Neuronal stem cell (in vitro differentiated cells): ENCODE measurements at regions not wholly inside any gene's neighbourhood (a gene's known extent, or its start where the extent isn't known, plus 50 kb on each side); places are given as distances from the start of the nearest gene placed in this dataset.

ENCODE experiments used
- DNase-seq: peaks from one replicate; pipeline ENCODE4 v3.0.0-alpha.2; 2013; ENCODE audit warnings: low spot score
- H2AFZ ChIP-seq: one replicate; pipeline ENCODE4 v1.6.1; 2013; ENCODE audit warnings: mild to moderate bottlenecking, low read length, inconsistent platforms
- H2AK5ac ChIP-seq: 2 replicates; pipeline ENCODE4 v1.6.1; 2013; ENCODE audit warnings: low read depth, mild to moderate bottlenecking, inconsistent platforms, low read length, moderate library complexity, mixed read lengths
- H2BK120ac ChIP-seq: 2 replicates; pipeline ENCODE4 v1.6.1; 2013; ENCODE audit warnings: low read depth, mild to moderate bottlenecking, inconsistent platforms, low read length, moderate library complexity, mixed read lengths
- H2BK12ac ChIP-seq: one replicate; pipeline ENCODE4 v1.6.1; 2013; ENCODE audit warnings: low read length, inconsistent platforms
- H2BK15ac ChIP-seq: 2 replicates; pipeline ENCODE4 v1.6.1; 2013; ENCODE audit warnings: mild to moderate bottlenecking, low read length, inconsistent platforms, mixed read lengths
- H2BK5ac ChIP-seq: one replicate; pipeline ENCODE4 v1.6.1; 2013; ENCODE audit warnings: inconsistent platforms, mild to moderate bottlenecking, low read length, moderate library complexity
- H3K14ac ChIP-seq: one replicate; pipeline ENCODE4 v1.6.1; 2013; ENCODE audit warnings: low read length, inconsistent platforms
- H3K18ac ChIP-seq: 2 replicates; pipeline ENCODE4 v1.6.1; 2013; ENCODE audit warnings: low read length, inconsistent platforms
- H3K23ac ChIP-seq: 2 replicates; pipeline ENCODE4 v1.6.1; 2013; ENCODE audit warnings: low read depth, mild to moderate bottlenecking, mixed read lengths, low read length, inconsistent platforms; ENCODE audit not compliant: poor library complexity
- H3K27ac ChIP-seq: replicated peaks from 3 replicates; pipeline ENCODE4 v1.5.1; 2013; ENCODE audit warnings: low read length, inconsistent platforms
- H3K27me3 ChIP-seq, 3 experiments: 2 replicates each; pipeline ENCODE4 v1.6.1; 2013; ENCODE audit warnings: low read length in 3 of 3, mild to moderate bottlenecking in 2 of 3, inconsistent platforms in 1 of 3, low read depth in 1 of 3, mixed read lengths in 1 of 3, moderate library complexity in 1 of 3; ENCODE audit not compliant: control insufficient read depth in 3 of 3, insufficient read depth in 3 of 3
- H3K36me3 ChIP-seq, 2 donors: replicated peaks in 1 of 2; 2 replicates each; pipeline ENCODE4 v1.6.1; 2013; ENCODE audit warnings: low read length in 2 of 2; ENCODE audit not compliant: control insufficient read depth in 2 of 2, insufficient read depth in 2 of 2
- H3K4ac ChIP-seq: 2 replicates; pipeline ENCODE4 v1.6.1; 2013; ENCODE audit warnings: inconsistent platforms, mild to moderate bottlenecking, low read length, moderate library complexity
- H3K4me1 ChIP-seq, 2 donors: 1 replicate in 1 of 2; 2 replicates in 1 of 2; pipeline ENCODE4 v1.6.1; 2013; ENCODE audit warnings: low read length in 2 of 2, low read depth in 1 of 2; ENCODE audit not compliant: control insufficient read depth in 2 of 2, insufficient read depth in 1 of 2
- H3K4me2 ChIP-seq: one replicate; pipeline ENCODE4 v1.6.1; 2013; ENCODE audit warnings: mild to moderate bottlenecking, low read length, inconsistent platforms; ENCODE audit not compliant: insufficient read depth, poor library complexity, severe bottlenecking
- H3K4me3 ChIP-seq, 2 donors: 2 replicates each; pipeline ENCODE4 v1.5.1; 2013; ENCODE audit warnings: low read length in 2 of 2, mild to moderate bottlenecking in 2 of 2, inconsistent platforms in 1 of 2, moderate library complexity in 1 of 2
- H3K79me1 ChIP-seq: one replicate; pipeline ENCODE4 v1.6.1; 2013; ENCODE audit warnings: low read depth, mild to moderate bottlenecking, inconsistent platforms, low read length, moderate library complexity
- H3K9ac ChIP-seq: one replicate; pipeline ENCODE4 v1.6.1; 2013; ENCODE audit warnings: mild to moderate bottlenecking, low read depth, low read length, inconsistent platforms; ENCODE audit not compliant: poor library complexity
- H3K9me3 ChIP-seq, 2 donors: replicated peaks in 1 of 2; 2 replicates each; pipeline versions ENCODE3 to v1.6.1; 2013; ENCODE audit warnings: low read length in 2 of 2, mild to moderate bottlenecking in 2 of 2, inconsistent platforms in 1 of 2, low read depth in 1 of 2, mixed read lengths in 1 of 2, moderate library complexity in 1 of 2; ENCODE audit not compliant: control insufficient read depth in 2 of 2, insufficient read depth in 1 of 2
- H4K8ac ChIP-seq: one replicate; pipeline ENCODE4 v1.6.1; 2013; ENCODE audit warnings: low read depth, mild to moderate bottlenecking, inconsistent platforms, low read length, moderate library complexity
- H4K91ac ChIP-seq: one replicate; pipeline ENCODE4 v1.6.1; 2013; ENCODE audit warnings: low read length, low read depth, mild to moderate bottlenecking, inconsistent platforms; ENCODE audit not compliant: poor library complexity
- WGBS, 2 donors: extraction: QIAGEN DNeasy Blood & Tissue Kit; methylation state at CpG; one replicate each; pipeline ENCODE4 v1.1.7; 2013; ENCODE audit warnings: missing lambda C conversion rate in 2 of 2, mixed read lengths in 1 of 2; ENCODE audit not compliant: insufficient read length in 2 of 2, insufficient replicate concordance in 1 of 2; ENCODE audit errors: extremely low coverage in 2 of 2; 5-methylcytosine and 5-hydroxymethylcytosine counted together

- Histone ChIP-seq H4K8ac (no peak overlapping the region), H2BK15ac (no peak overlapping the region), H2BK120ac (no peak overlapping the region), H4K91ac (no peak overlapping the region), H2AK5ac (no peak overlapping the region), H3K23ac (no peak overlapping the region), H3K27me3 (no peaks in the 10 kb centered on the region), H2BK5ac (no peak overlapping the region), H3K79me1 (no peaks in the 10 kb centered on the region), H3K27ac (no peak overlapping the region), H3K4me1 (no peaks in the 10 kb centered on the region), H2BK12ac (no peak overlapping the region), H3K4me2 (no peak overlapping the region), H3K4me3 (no peak overlapping the region), H3K14ac (no peak overlapping the region), H2AFZ (no peak overlapping the region), H3K36me3 (no peaks in the 10 kb centered on the region), H3K9ac (no peak overlapping the region), H3K9me3 (no peaks in the 10 kb centered on the region), H3K18ac (no peak overlapping the region), H3K4ac (no peak overlapping the region)
- no CpG with 5 or more reads among the region's 9 CpGs for WGBS, 2 donors
- no peak for DNase-seq
Observed at GRCh38 chr7:124667312-124668153, 98.1 kb downstream of the GPR37 start.

DNA sequence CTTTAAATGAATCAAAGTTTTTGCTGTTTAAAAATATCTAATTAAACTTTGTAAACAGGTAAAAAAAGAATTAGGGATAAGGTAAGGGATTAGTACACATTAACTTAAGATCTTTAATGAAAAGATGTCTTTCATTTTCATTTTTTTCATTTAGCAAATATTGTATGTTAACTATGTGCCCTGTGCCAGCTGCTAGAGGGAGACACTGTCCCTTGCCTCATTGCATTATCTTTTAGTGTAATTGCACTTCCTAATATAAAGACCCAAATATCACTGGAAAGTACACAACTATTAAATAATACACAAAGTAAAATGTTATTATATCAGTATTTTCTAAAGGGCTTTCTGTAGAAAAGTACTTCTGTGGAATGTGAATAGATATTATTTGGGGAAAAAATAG lies 102.7 kb downstream of the GPR37 start:
- H4K8ac ChIP-seq = no peak overlapping the region
- H3K4ac ChIP-seq = no peak overlapping the region
- no peaks in the 10 kb centered on the region for H3K27me3 ChIP-seq
- no peaks in the 10 kb centered on the region for H3K79me1 ChIP-seq
- H2AK5ac ChIP-seq = no peak overlapping the region
- H2AFZ ChIP-seq = no peak overlapping the region
- no peaks in the 10 kb centered on the region for H3K9me3 ChIP-seq
- H3K23ac ChIP-seq = no peak overlapping the region
- H3K18ac ChIP-seq = no peak overlapping the region
- no peak overlapping the region for H2BK120ac ChIP-seq
- no peak overlapping the region for H2BK12ac ChIP-seq
- no peak overlapping the region for H3K4me2 ChIP-seq
- no peak overlapping the region for H3K4me3 ChIP-seq
- H2BK5ac ChIP-seq = no peak overlapping the region
- no peak for DNase-seq
- H3K9ac ChIP-seq = no peak overlapping the region
- no peak overlapping the region for H3K14ac ChIP-seq
- no peaks in the 10 kb centered on the region for H3K4me1 ChIP-seq
- H3K36me3 ChIP-seq = no peaks in the 10 kb centered on the region
- H3K27ac ChIP-seq = no peak overlapping the region
- no peak overlapping the region for H2BK15ac ChIP-seq
- no peak overlapping the region for H4K91ac ChIP-seq

DNA sequence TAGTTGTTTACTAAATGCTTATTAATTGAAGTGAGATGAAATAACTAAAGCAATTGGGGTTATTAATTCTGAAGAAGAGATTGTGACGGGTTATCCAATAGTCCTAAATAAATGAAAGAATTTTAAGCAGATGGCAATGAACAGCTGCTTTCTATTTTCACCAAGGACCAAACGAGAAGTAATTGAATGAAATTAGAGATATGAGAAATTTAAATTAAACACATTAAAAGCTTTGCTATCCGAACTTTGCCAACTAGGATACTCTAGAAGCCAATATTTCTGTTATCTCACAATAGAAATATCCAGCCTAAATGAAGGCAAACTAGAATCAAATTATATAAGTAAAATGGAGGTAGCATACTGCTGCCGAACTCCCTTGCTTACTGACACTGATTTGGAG lies 103.2 kb downstream of the GPR37 start:
- Histone ChIP-seq H3K79me1 (no peaks in the 10 kb centered on the region), H3K18ac (no peak overlapping the region), H3K27ac (no peak overlapping the region), H3K4me2 (no peak overlapping the region), H2AFZ (no peak overlapping the region), H3K9ac (no peak overlapping the region), H3K9me3 (no peaks in the 10 kb centered on the region), H3K27me3 (no peaks in the 10 kb centered on the region), H2AK5ac (no peak overlapping the region), H4K91ac (no peak overlapping the region), H3K23ac (no peak overlapping the region), H3K4me3 (no peak overlapping the region), H2BK120ac (no peak overlapping the region), H2BK15ac (no peak overlapping the region), H3K4ac (no peak overlapping the region), H3K4me1 (no peaks in the 10 kb centered on the region), H4K8ac (no peak overlapping the region), H2BK12ac (no peak overlapping the region), H3K36me3 (no peaks in the 10 kb centered on the region), H2BK5ac (no peak overlapping the region), H3K14ac (no peak overlapping the region)
- DNase-seq = no peak
- WGBS, 2 donors = no CpG with 5 or more reads among the region's 4 CpGs

DNA sequence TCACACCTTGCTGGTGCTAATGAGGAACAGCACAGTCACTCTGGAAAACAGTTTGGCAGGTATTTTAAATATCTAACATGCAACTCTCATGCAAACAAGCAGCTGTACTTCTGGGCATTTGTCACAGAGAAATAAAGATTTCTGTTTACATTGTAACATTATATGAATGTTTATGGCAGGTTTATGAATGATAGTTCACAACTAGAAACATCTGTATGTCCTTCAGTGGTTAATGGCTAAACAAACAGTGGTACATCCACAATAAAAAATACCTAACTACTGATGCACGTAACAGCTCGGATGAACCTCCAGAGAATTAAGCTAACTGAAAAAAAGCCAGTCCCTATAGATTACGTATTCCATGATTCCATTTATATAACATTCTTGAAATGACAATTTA lies 109.6 kb downstream of the GPR37 start:
- Histone ChIP-seq H3K4me2 (no peak overlapping the region), H3K27me3 (no peaks in the 10 kb centered on the region), H3K4ac (no peak overlapping the region), H3K4me1 (no peaks in the 10 kb centered on the region), H3K18ac (no peak overlapping the region), H2AFZ (no peak overlapping the region), H3K9me3 (no peaks in the 10 kb centered on the region), H4K91ac (no peak overlapping the region), H3K14ac (no peak overlapping the region), H2AK5ac (no peak overlapping the region), H3K23ac (no peak overlapping the region), H2BK15ac (no peak overlapping the region), H3K36me3 (no peaks in the 10 kb centered on the region), H3K27ac (no peak overlapping the region), H3K9ac (no peak overlapping the region), H4K8ac (no peak overlapping the region), H3K4me3 (no peak overlapping the region), H3K79me1 (no peaks in the 10 kb centered on the region), H2BK120ac (no peak overlapping the region), H2BK12ac (no peak overlapping the region), H2BK5ac (no peak overlapping the region)
- DNase-seq = no peak
- WGBS, 2 donors = no CpG with 5 or more reads among the region's 3 CpGs
